ENCODE measurements at regions not wholly inside any gene's neighbourhood (a gene's known extent, or its start where the extent isn't known, plus 50 kb on each side); places are given as distances from the start of the nearest gene placed in this dataset.

DNA sequence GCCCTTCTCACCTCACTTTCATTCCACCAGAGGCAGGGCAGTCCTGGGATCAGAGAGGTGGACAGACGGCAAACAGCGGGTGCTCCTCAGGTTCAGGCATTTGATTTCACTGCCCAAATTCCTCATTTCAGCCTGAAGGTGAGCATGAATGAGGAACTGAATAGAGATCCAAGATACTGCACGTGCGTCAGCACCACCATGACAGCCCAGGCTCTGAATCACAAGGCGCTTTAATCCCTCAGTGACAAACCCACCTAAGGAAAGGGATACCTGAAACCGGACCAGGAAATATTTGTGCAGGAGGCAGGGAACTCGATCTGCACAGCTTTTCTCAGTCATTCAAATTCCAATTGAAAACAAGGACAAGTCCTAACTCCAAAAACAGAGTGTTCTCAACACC lies 174.8 kb upstream of the HEY2 start:
- Histone ChIP-seq H3K36me3 (ENCODE audit: insufficient read depth, low read length) (no peaks in the 10 kb centered on the region), H3K9me3 (ENCODE audit: low read length) (no peaks in the 10 kb centered on the region), H3K9me2 (ENCODE audit: low read depth, low read length) (no peaks in the 10 kb centered on the region), H3K27ac (ENCODE audit: low read depth, low read length, poor library complexity, severe bottlenecking) (no peak overlapping the region), H3K27me3 (ENCODE audit: insufficient read depth, low read length) (no peaks in the 10 kb centered on the region), H3K9ac (ENCODE audit: low read length) (no peak overlapping the region), H2AFZ (ENCODE audit: low read length) (no peak overlapping the region), H3K4me1 (ENCODE audit: insufficient read depth, low read length, severe bottlenecking) (peaks cover 10% of the 10 kb centered on the region), H3K4me3 (ENCODE audit: low read depth, low read length, poor library complexity, severe bottlenecking) (no peak overlapping the region), H3K79me2 (ENCODE audit: insufficient read depth, low read length) (no peaks in the 10 kb centered on the region), H3K4me2 (ENCODE audit: low read length) (no peak overlapping the region), H4K20me1 (ENCODE audit: insufficient read depth, low read length) (no peaks in the 10 kb centered on the region), H3F3A (ENCODE audit: insufficient read depth, low read length) (no peaks in the 10 kb centered on the region)
- TF ChIP-seq, protein P1, sequence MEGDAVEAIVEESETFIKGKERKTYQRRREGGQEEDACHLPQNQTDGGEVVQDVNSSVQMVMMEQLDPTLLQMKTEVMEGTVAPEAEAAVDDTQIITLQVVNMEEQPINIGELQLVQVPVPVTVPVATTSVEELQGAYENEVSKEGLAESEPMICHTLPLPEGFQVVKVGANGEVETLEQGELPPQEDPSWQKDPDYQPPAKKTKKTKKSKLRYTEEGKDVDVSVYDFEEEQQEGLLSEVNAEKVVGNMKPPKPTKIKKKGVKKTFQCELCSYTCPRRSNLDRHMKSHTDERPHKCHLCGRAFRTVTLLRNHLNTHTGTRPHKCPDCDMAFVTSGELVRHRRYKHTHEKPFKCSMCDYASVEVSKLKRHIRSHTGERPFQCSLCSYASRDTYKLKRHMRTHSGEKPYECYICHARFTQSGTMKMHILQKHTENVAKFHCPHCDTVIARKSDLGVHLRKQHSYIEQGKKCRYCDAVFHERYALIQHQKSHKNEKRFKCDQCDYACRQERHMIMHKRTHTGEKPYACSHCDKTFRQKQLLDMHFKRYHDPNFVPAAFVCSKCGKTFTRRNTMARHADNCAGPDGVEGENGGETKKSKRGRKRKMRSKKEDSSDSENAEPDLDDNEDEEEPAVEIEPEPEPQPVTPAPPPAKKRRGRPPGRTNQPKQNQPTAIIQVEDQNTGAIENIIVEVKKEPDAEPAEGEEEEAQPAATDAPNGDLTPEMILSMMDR (IDR thresholded peaks at IDR 0.05; ENCODE audit: low read length), result no peak
- TF ChIP-seq EZH2 (IDR thresholded peaks at IDR 0.05; ENCODE audit: borderline replicate concordance, low read length), result no peak

DNA sequence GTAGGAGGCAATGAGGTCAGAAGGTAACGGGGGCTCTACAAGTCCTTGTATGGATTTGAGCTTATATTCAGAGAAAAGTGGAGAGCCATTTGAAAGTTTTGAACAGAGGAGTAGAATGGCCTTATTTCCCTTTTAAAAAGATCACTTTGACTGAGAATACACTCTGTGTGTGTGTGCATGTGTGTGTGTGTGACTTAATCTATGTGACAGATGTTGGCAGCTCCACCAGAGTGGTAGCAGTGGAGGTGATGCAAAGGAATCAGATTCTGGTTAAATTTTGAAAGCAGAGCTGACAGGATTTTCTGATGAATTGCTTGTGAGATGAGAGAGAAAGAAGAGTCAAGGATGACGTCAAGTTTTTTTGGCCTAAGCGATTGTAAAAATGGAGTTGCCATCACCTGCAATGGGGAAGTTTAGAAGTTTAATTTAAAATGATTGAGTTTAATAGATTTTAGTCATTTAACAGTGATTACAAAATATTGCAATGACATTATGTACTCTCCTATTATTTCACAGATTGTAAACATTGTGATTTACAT lies 172.2 kb upstream of the HEY2 start:
- no peaks in the 10 kb centered on the region for H3K4me1 ChIP-seq (ENCODE audit: insufficient read depth, low read length, severe bottlenecking)
- no peaks in the 10 kb centered on the region for H3K9me3 ChIP-seq (ENCODE audit: low read length)
- no peak overlapping the region for H3K27ac ChIP-seq (ENCODE audit: low read depth, low read length, poor library complexity, severe bottlenecking)
- no peak overlapping the region for H3K4me2 ChIP-seq (ENCODE audit: low read length)
- no peak overlapping the region for H3K4me3 ChIP-seq (ENCODE audit: low read depth, low read length, poor library complexity, severe bottlenecking)
- no peak overlapping the region for H2AFZ ChIP-seq (ENCODE audit: low read length)
- H3K36me3 ChIP-seq (ENCODE audit: insufficient read depth, low read length), result no peaks in the 10 kb centered on the region
- no peaks in the 10 kb centered on the region for H3K27me3 ChIP-seq (ENCODE audit: insufficient read depth, low read length)
- no peaks in the 10 kb centered on the region for H3K9me2 ChIP-seq (ENCODE audit: low read depth, low read length)
- no peak for TF ChIP-seq EZH2 (IDR thresholded peaks at IDR 0.05; ENCODE audit: borderline replicate concordance, low read length)
- TF ChIP-seq, protein P1 (IDR thresholded peaks at IDR 0.05; ENCODE audit: low read length), result no peak
- H4K20me1 ChIP-seq (ENCODE audit: insufficient read depth, low read length), result no peaks in the 10 kb centered on the region
- H3F3A ChIP-seq (ENCODE audit: insufficient read depth, low read length), result no peaks in the 10 kb centered on the region
- H3K9ac ChIP-seq (ENCODE audit: low read length), result no peak overlapping the region
- H3K79me2 ChIP-seq (ENCODE audit: insufficient read depth, low read length), result no peaks in the 10 kb centered on the region

- no peaks in the 10 kb centered on the region for H3K36me3 ChIP-seq (ENCODE audit: insufficient read depth, low read length)
- H3K79me2 ChIP-seq (ENCODE audit: insufficient read depth, low read length), result no peaks in the 10 kb centered on the region
- no peaks in the 10 kb centered on the region for H3K27me3 ChIP-seq (ENCODE audit: insufficient read depth, low read length)
- H3K9me3 ChIP-seq (ENCODE audit: low read length), result no peaks in the 10 kb centered on the region
- H3K9me2 ChIP-seq (ENCODE audit: low read depth, low read length), result no peaks in the 10 kb centered on the region
- no peak overlapping the region for H3K4me3 ChIP-seq (ENCODE audit: low read depth, low read length, poor library complexity, severe bottlenecking)
- H3K27ac ChIP-seq (ENCODE audit: low read depth, low read length, poor library complexity, severe bottlenecking), result no peak overlapping the region
- no peak overlapping the region for H3K4me2 ChIP-seq (ENCODE audit: low read length)
- H3K4me1 ChIP-seq (ENCODE audit: insufficient read depth, low read length, severe bottlenecking), result peaks cover 38% of the 10 kb centered on the region
- no peaks in the 10 kb centered on the region for H3F3A ChIP-seq (ENCODE audit: insufficient read depth, low read length)
- no peak overlapping the region for H2AFZ ChIP-seq (ENCODE audit: low read length)
- TF ChIP-seq EZH2 (IDR thresholded peaks at IDR 0.05; ENCODE audit: borderline replicate concordance, low read length), result no peak
- TF ChIP-seq, protein P1 (IDR thresholded peaks at IDR 0.05; ENCODE audit: low read length), result no peak
- no peaks in the 10 kb centered on the region for H4K20me1 ChIP-seq (ENCODE audit: insufficient read depth, low read length)
- H3K9ac ChIP-seq (ENCODE audit: low read length), result no peak overlapping the region
Measured at GRCh38 chr6:125584468-125584939, 164.9 kb upstream of the HEY2 start.

Data from OCI-LY1 (cell line).